ENCODE measurements at regions not wholly inside any gene's neighbourhood (a gene's known extent, or its start where the extent isn't known, plus 50 kb on each side); places are given as distances from the start of the nearest gene placed in this dataset.
"Not testable (repeated sequence)": the region's sequence is repeated elsewhere in the genome, so short reads cannot be mapped to it uniquely, and the experiment has no call there.

DNA sequence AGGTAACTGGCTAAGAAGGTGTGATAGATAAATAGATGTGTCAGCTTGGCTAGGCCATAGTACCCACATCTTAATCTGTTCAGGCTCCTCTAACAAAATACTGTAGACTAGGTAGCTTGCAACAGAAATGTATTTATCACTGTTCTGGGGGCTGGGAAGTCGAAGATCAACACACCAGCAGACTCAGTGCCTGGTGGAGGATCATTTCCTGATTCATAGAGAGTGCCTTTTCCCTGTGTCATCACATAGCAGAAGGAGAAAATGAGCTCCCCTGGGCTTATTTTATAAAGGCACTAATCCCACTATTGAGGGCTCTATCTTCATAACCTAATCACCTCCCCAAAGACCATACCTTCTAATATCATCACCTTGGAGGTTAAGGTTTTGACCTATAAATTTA, 532.7 kb upstream of the OLFM3 start:
- H3K27ac ChIP-seq (ENCODE audit: low read depth, low read length), result no peak overlapping the region
- Mint-ChIP-seq H3K4me1 (no peaks in the 10 kb centered on the region), H3K36me3 (no peaks in the 10 kb centered on the region), H3K9me3 (peaks cover 0 to 11% (median 6%) of the 10 kb centered on the region in 8 donors), H3K4me3 (no peak overlapping the region), H3K27ac (no peak overlapping the region), H3K27me3 (no peaks in the 10 kb centered on the region)
- intact Hi-C loops (cut with micrococcal nuclease), result no loop called here
- no peak for DNase-seq
- no peak overlapping the region for H3K4me3 ChIP-seq (ENCODE audit: low read length in 2 of 2)
- H3K27me3 ChIP-seq (ENCODE audit: insufficient read depth, low read length), result no peaks in the 10 kb centered on the region
- H3K4me1 ChIP-seq (ENCODE audit: insufficient read depth, low read length), result no peaks in the 10 kb centered on the region
- ChIA-PET CTCF (ENCODE audit: partially characterized antibody) (no interaction called here), POLR2A (ENCODE audit: partially characterized antibody) (no interaction called here)
- no peaks in the 10 kb centered on the region for H3K9me3 ChIP-seq (ENCODE audit: control insufficient read depth in 1 of 2, low read length in 2 of 2)
- no peaks in the 10 kb centered on the region for H3K36me3 ChIP-seq (ENCODE audit: insufficient read depth, low read length)

DNA sequence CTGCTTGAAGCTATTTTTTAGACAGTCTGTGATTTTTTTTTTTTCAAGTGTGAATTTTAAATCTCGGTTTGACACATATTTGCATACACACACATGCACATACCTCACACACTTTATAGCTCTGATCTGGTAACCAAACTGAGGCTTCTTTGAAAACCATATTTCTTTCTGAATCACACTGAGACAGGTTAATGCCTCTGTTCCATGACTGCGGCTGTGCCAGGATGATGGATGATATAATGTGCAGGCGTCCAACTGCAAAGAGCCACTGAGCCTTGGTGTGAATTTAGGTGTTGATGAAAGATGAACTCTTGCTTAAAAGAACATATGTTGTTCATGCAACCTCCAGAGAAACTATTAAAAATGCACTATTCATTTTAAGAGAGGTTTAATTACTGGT, 504.0 kb upstream of the OLFM3 start:
- CTCF ChIA-PET (ENCODE audit: partially characterized antibody), result no interaction called here
- intact Hi-C loops (cut with micrococcal nuclease), result no loop called here
- Histone ChIP-seq H3K27ac (ENCODE audit: low read depth, low read length) (no peak overlapping the region), H3K36me3 (ENCODE audit: insufficient read depth, low read length) (no peaks in the 10 kb centered on the region), H3K4me3 (ENCODE audit: low read length in 2 of 2) (no peak overlapping the region), H3K4me1 (ENCODE audit: insufficient read depth, low read length) (no peaks in the 10 kb centered on the region), H3K27me3 (ENCODE audit: insufficient read depth, low read length) (no peaks in the 10 kb centered on the region), H3K9me3 (ENCODE audit: control insufficient read depth in 1 of 2, low read length in 2 of 2) (no peaks in the 10 kb centered on the region)
- POLR2A ChIA-PET (ENCODE audit: partially characterized antibody), result no interaction called here
- Mint-ChIP-seq H3K9me3 (peaks cover 0 to 23% (median 9%) of the 10 kb centered on the region in 8 donors), H3K36me3 (no peaks in the 10 kb centered on the region), H3K4me1 (no peaks in the 10 kb centered on the region), H3K27ac (no peak overlapping the region), H3K4me3 (no peak overlapping the region), H3K27me3 (no peaks in the 10 kb centered on the region)
- no peak for DNase-seq

DNA sequence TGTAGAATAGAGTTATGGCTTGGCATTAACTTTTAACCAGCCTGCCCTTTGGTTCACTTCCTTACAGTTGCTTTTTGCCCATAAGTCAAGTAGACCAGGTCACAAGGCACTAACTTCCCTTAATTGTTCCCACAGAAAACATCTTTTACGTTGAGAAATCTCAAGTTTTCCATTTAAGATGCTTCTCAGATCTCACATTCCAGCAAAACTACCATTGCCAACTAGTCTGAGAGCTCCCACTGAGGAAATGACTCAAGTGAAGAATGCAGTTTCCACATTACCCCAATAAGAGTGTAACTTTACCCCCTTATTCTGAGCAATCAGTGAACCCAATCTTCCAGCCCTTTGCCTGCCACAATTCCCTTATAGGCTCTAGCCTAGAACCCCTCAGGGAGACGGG, 502.2 kb upstream of the OLFM3 start:
- Histone ChIP-seq H3K27me3 (ENCODE audit: insufficient read depth, low read length) (no peaks in the 10 kb centered on the region), H3K36me3 (ENCODE audit: insufficient read depth, low read length) (no peaks in the 10 kb centered on the region), H3K27ac (ENCODE audit: low read depth, low read length) (no peak overlapping the region), H3K4me3 (ENCODE audit: low read length in 2 of 2) (no peak overlapping the region), H3K4me1 (ENCODE audit: insufficient read depth, low read length) (no peaks in the 10 kb centered on the region), H3K9me3 (ENCODE audit: control insufficient read depth in 1 of 2, low read length in 2 of 2) (no peaks in the 10 kb centered on the region)
- no peak overlapping the region for H3K4me3 Mint-ChIP-seq
- H3K9me3 Mint-ChIP-seq, result peaks cover 2 to 23% (median 13%) of the 10 kb centered on the region in 8 donors
- DNase-seq, result no peak
- CTCF ChIA-PET (ENCODE audit: partially characterized antibody), result no interaction called here
- no peaks in the 10 kb centered on the region for H3K36me3 Mint-ChIP-seq
- H3K4me1 Mint-ChIP-seq, result no peaks in the 10 kb centered on the region
- intact Hi-C loops (cut with micrococcal nuclease), result no loop called here
- no peak overlapping the region for H3K27ac Mint-ChIP-seq
- no peaks in the 10 kb centered on the region for H3K27me3 Mint-ChIP-seq
- POLR2A ChIA-PET (ENCODE audit: partially characterized antibody), result no interaction called here

DNA sequence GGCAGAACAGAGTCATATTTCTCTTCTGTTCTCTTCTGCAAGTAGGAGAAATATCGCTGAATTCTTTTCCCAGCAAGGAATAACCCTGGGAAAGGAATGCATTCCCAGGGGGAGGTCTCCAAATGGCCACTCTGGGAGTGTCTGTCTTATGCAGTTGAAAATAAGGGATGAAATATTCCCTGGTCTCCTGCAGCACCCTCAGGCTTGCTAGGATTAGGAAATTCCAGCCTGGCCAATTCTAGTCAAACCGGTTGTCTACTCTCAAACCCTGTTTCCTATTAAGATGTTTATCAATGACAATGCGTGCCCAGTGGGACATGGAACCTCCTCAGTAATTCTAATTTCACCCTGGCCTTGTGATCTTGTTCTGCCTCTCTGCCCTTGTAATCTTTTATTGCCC, 501.1 kb upstream of the OLFM3 start:
- intact Hi-C loops (cut with micrococcal nuclease), result not testable (repeated sequence)

DNA sequence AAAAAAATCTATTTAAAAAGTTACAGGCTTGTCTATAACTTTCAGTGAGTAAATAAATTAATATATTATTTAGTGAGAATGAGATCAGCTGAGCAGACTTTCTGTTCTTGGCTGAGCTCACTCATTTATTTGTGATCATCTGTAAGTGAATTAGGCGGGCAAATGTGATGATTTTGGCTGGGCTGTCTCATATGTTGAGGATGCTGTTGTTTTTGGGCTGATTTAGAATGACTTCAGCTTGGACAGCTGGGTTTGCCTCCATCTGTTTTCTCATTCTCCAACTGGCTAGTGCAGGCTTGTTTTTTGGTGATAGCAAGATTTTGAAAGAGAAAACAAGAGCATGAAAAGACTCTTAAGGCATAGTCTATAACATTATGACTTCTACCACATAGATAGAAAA, 475.8 kb upstream of the OLFM3 start:
- Mint-ChIP-seq H3K4me1 (no peaks in the 10 kb centered on the region), H3K27ac (no peak overlapping the region), H3K4me3 (no peak overlapping the region), H3K9me3 (peaks cover 0 to 3% (median 0%) of the 10 kb centered on the region in 8 donors), H3K36me3 (no peaks in the 10 kb centered on the region), H3K27me3 (no peaks in the 10 kb centered on the region)
- no peak overlapping the region for H3K4me3 ChIP-seq (ENCODE audit: low read length in 2 of 2)
- ChIA-PET CTCF (ENCODE audit: partially characterized antibody) (no interaction called here), POLR2A (ENCODE audit: partially characterized antibody) (no interaction called here)
- intact Hi-C loops (cut with micrococcal nuclease), result no loop called here
- no peak overlapping the region for H3K27ac ChIP-seq (ENCODE audit: low read depth, low read length)
- no peaks in the 10 kb centered on the region for H3K36me3 ChIP-seq (ENCODE audit: insufficient read depth, low read length)
- no peak for DNase-seq
- no peaks in the 10 kb centered on the region for H3K4me1 ChIP-seq (ENCODE audit: insufficient read depth, low read length)
- H3K27me3 ChIP-seq (ENCODE audit: insufficient read depth, low read length), result no peaks in the 10 kb centered on the region
- H3K9me3 ChIP-seq (ENCODE audit: control insufficient read depth in 1 of 2, low read length in 2 of 2), result no peaks in the 10 kb centered on the region

More for the DNA sequence above, 501.1 kb upstream of the OLFM3 start:
- H3K27me3 Mint-ChIP-seq; H3K36me3 ChIP-seq (ENCODE audit: insufficient read depth, low read length); POLR2A ChIA-PET (ENCODE audit: partially characterized antibody); H3K36me3 Mint-ChIP-seq; H3K4me1 Mint-ChIP-seq; H3K4me1 ChIP-seq (ENCODE audit: insufficient read depth, low read length); H3K4me3 ChIP-seq (ENCODE audit: low read length in 2 of 2); H3K4me3 Mint-ChIP-seq; CTCF ChIA-PET (ENCODE audit: partially characterized antibody); H3K27ac ChIP-seq (ENCODE audit: low read depth, low read length); H3K27ac Mint-ChIP-seq; DNase-seq; H3K27me3 ChIP-seq (ENCODE audit: insufficient read depth, low read length); H3K9me3 ChIP-seq (ENCODE audit: control insufficient read depth in 1 of 2, low read length in 2 of 2): not testable (repeated sequence)
- peaks cover 2 to 26% (median 14%) of the 10 kb centered on the region in 8 donors for H3K9me3 Mint-ChIP-seq

DNA sequence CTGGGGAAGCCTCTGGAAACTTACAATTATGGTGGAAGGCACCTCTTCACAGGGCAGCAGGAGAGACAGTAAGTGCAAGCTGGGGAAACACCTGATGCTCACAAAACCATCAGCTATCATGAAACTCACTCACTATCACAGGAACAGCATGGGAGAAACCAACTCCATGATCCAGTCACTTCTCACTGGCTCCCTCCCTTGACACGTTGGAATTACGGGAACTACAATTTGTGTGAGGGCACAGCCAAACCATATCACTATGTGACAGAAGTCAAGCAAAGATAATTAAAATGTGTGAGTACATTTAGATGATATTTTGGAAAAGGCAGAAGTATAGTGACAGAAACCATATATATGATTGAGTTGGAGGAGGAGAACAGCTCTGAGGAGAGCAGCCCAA, 474.0 kb upstream of the OLFM3 start:
- no peaks in the 10 kb centered on the region for H3K36me3 ChIP-seq (ENCODE audit: insufficient read depth, low read length)
- peaks cover 0 to 4% (median 0%) of the 10 kb centered on the region in 8 donors for H3K9me3 Mint-ChIP-seq
- intact Hi-C loops (cut with micrococcal nuclease), result no loop called here
- no peak overlapping the region for H3K27ac ChIP-seq (ENCODE audit: low read depth, low read length)
- H3K27me3 Mint-ChIP-seq, result no peaks in the 10 kb centered on the region
- H3K36me3 Mint-ChIP-seq, result no peaks in the 10 kb centered on the region
- H3K4me3 Mint-ChIP-seq, result no peak overlapping the region
- no peaks in the 10 kb centered on the region for H3K4me1 Mint-ChIP-seq
- no peak overlapping the region for H3K4me3 ChIP-seq (ENCODE audit: low read length in 2 of 2)
- no peak for DNase-seq
- no peaks in the 10 kb centered on the region for H3K9me3 ChIP-seq (ENCODE audit: control insufficient read depth in 1 of 2, low read length in 2 of 2)
- H3K27me3 ChIP-seq (ENCODE audit: insufficient read depth, low read length), result no peaks in the 10 kb centered on the region
- no peak overlapping the region for H3K27ac Mint-ChIP-seq
- H3K4me1 ChIP-seq (ENCODE audit: insufficient read depth, low read length), result no peaks in the 10 kb centered on the region
- CTCF ChIA-PET (ENCODE audit: partially characterized antibody), result no interaction called here
- POLR2A ChIA-PET (ENCODE audit: partially characterized antibody), result no interaction called here

DNA sequence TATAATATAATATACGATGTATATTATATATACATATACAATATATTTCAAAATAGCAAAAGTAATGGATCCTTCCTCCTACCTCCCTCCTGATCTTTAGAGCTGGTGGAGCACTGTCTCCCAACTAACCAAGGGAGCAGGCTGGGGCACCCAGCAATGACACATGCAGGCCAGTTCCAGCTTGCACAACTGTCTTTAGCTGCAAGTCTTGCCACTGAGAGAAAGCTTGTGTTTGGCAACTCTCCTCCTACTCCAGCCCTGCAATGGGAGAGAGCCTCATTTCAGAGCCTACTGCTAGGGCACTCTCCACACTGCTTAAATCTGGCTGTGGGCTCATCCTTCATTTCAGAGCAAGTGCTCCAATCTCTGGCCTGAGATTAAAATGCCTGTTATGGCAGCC, 469.8 kb upstream of the OLFM3 start:
- Mint-ChIP-seq H3K9me3 (peaks cover 0 to 4% (median 1%) of the 10 kb centered on the region in 8 donors), H3K4me3 (no peak overlapping the region), H3K36me3 (no peaks in the 10 kb centered on the region), H3K27me3 (no peaks in the 10 kb centered on the region), H3K27ac (no peak overlapping the region), H3K4me1 (no peaks in the 10 kb centered on the region)
- Histone ChIP-seq H3K4me3 (ENCODE audit: low read length in 2 of 2) (no peak overlapping the region), H3K27me3 (ENCODE audit: insufficient read depth, low read length) (no peaks in the 10 kb centered on the region), H3K9me3 (ENCODE audit: control insufficient read depth in 1 of 2, low read length in 2 of 2) (no peaks in the 10 kb centered on the region), H3K36me3 (ENCODE audit: insufficient read depth, low read length) (no peaks in the 10 kb centered on the region), H3K4me1 (ENCODE audit: insufficient read depth, low read length) (no peaks in the 10 kb centered on the region), H3K27ac (ENCODE audit: low read depth, low read length) (no peak overlapping the region)
- CTCF ChIA-PET (ENCODE audit: partially characterized antibody), result no interaction called here
- DNase-seq, result no peak
- POLR2A ChIA-PET (ENCODE audit: partially characterized antibody), result no interaction called here
- intact Hi-C loops (cut with micrococcal nuclease), result no loop called here

DNA sequence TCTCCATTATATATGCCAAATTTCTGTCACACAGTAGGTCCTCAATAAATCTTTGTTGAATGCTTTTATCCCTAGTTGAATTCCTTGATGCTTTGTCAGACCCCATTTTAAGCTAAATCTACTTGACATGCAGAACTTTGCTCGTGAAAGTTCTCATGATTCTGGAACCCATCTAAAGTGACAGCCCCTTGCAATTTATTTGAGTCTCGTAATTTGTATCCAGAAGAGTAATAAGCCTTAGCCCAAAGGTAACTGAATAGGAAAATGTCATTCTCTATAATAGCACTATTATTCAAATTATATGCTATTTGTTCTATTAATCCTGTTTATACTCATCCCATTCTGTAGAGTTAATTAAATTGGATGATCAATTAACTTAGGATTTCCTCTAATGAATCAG, 466.6 kb upstream of the OLFM3 start:
- Mint-ChIP-seq H3K27ac (no peak overlapping the region), H3K9me3 (peaks cover 0 to 5% (median 3%) of the 10 kb centered on the region in 8 donors), H3K27me3 (no peaks in the 10 kb centered on the region), H3K36me3 (no peaks in the 10 kb centered on the region), H3K4me1 (no peaks in the 10 kb centered on the region), H3K4me3 (no peak overlapping the region)
- no peaks in the 10 kb centered on the region for H3K9me3 ChIP-seq (ENCODE audit: control insufficient read depth in 1 of 2, low read length in 2 of 2)
- ChIA-PET POLR2A (ENCODE audit: partially characterized antibody) (no interaction called here), CTCF (ENCODE audit: partially characterized antibody) (no interaction called here)
- intact Hi-C loops (cut with micrococcal nuclease), result no loop called here
- no peak overlapping the region for H3K27ac ChIP-seq (ENCODE audit: low read depth, low read length)
- H3K4me3 ChIP-seq (ENCODE audit: low read length in 2 of 2), result no peak overlapping the region
- DNase-seq, result no peak
- H3K27me3 ChIP-seq (ENCODE audit: insufficient read depth, low read length), result no peaks in the 10 kb centered on the region
- H3K36me3 ChIP-seq (ENCODE audit: insufficient read depth, low read length), result no peaks in the 10 kb centered on the region
- no peaks in the 10 kb centered on the region for H3K4me1 ChIP-seq (ENCODE audit: insufficient read depth, low read length)
